ENCODE measurements at regions not wholly inside any gene's neighbourhood (a gene's known extent, or its start where the extent isn't known, plus 50 kb on each side); places are given as distances from the start of the nearest gene placed in this dataset.

- no peak for TF ChIP-seq CTCF (IDR thresholded peaks at IDR 0.05; ENCODE audit: insufficient read depth, low read length)
- TF ChIP-seq REST (IDR thresholded peaks at IDR 0.05; ENCODE audit: insufficient replicate concordance, low read depth) = no peak
- TF ChIP-seq GABPA (IDR thresholded peaks at IDR 0.05; ENCODE audit: low read depth) = no peak
- no peak for TF ChIP-seq POLR2AphosphoS5 (IDR thresholded peaks at IDR 0.05; ENCODE audit: low read depth)
Measured at GRCh38 chr2:160909781-160910242, 250.4 kb upstream of the TANK start.
